Sigmoid colon (tissue), 3 donors: ENCODE measurements at regions not wholly inside any gene's neighbourhood (a gene's known extent, or its start where the extent isn't known, plus 50 kb on each side); places are given as distances from the start of the nearest gene placed in this dataset.

Experiments
- POLR2A ChIP-seq, 2 donors: fragments of 450-650 bp; IDR thresholded peaks; one replicate each; pipeline ENCODE4 v1.6.1; 2016; ENCODE audit warnings: antibody characterized with exemption in 2 of 2, mild to moderate bottlenecking in 2 of 2, moderate library complexity in 2 of 2
- TF ChIP-seq, protein P1 (sequence below), 4 experiments: fragments of 450-650 bp in 3 of 4; fragments of 200-600 bp in 1 of 4; IDR thresholded peaks; one replicate each; pipeline ENCODE4 v1.5.1; 2016 to 2019; ENCODE audit warnings: antibody characterized with exemption in 4 of 4, mild to moderate bottlenecking in 3 of 4, moderate library complexity in 2 of 4

DNA sequence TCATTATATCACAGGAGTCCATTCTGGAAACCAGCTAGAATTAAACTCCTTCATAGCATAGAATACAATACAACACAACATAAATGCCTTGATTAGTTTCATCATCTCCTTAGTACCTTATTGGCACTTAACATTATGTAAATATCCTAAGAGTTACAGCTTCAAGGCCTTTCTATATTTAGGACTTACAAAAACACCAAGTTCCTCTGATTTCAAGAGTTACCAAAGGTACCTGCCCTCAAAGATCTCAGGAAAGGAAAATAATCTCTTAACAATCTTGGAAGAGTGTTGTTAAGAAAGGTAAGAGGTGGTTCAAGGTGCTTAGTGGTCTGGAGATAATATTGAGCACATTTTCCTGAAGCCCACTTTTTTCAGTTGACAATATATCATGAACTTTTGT lies 477.7 kb downstream of the IGSF11 start:
- TF ChIP-seq POLR2A (IDR thresholded peaks at IDR 0.05) = no peak
- TF ChIP-seq, protein P1, sequence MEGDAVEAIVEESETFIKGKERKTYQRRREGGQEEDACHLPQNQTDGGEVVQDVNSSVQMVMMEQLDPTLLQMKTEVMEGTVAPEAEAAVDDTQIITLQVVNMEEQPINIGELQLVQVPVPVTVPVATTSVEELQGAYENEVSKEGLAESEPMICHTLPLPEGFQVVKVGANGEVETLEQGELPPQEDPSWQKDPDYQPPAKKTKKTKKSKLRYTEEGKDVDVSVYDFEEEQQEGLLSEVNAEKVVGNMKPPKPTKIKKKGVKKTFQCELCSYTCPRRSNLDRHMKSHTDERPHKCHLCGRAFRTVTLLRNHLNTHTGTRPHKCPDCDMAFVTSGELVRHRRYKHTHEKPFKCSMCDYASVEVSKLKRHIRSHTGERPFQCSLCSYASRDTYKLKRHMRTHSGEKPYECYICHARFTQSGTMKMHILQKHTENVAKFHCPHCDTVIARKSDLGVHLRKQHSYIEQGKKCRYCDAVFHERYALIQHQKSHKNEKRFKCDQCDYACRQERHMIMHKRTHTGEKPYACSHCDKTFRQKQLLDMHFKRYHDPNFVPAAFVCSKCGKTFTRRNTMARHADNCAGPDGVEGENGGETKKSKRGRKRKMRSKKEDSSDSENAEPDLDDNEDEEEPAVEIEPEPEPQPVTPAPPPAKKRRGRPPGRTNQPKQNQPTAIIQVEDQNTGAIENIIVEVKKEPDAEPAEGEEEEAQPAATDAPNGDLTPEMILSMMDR (IDR thresholded peaks at IDR 0.05) = no peak
